GM12878 (cell line): ENCODE measurements at regions not wholly inside any gene's neighbourhood (a gene's known extent, or its start where the extent isn't known, plus 50 kb on each side); places are given as distances from the start of the nearest gene placed in this dataset.

Source experiments
- ATAC-seq: fragments of 200-7000 bp; cut with Tn5 transposase; 3 replicates; pipeline ENCODE4 v1.9.1; 2020; ENCODE audit warnings: mild to moderate bottlenecking, moderate library complexity
- BruUV-seq: library from RNA; stranded (reverse); fragments of 400-500 nt; replicated peaks from 2 replicates; lab custom pipeline; 2021; lab: Mats Ljungman, UMichigan
- CTCF ChIA-PET: fragments of 300-600 bp; sonication (Branson Sonifier 250); formaldehyde crosslinking; extraction: SDS; loops from one replicate; lab custom pipeline; 2021; ENCODE audit warnings: inconsistent platforms; lab: Yijun Ruan, JAX
- POLR2A ChIA-PET: fragments of 350-600 bp; formaldehyde crosslinking; extraction: SDS; loops from one replicate; lab custom pipeline; 2021; ENCODE audit warnings: inconsistent platforms; lab: Charles Lee
- RAD21 ChIA-PET: fragments of 300-600 bp; sonication (Branson Sonifier 250); formaldehyde crosslinking; loops from one replicate; lab custom pipeline; 2023; ENCODE audit warnings: antibody characterized with exemption; ENCODE audit not compliant: unreplicated experiment; lab: Charles Lee
- SMC1A ChIA-PET: fragments of 300-600 bp; sonication (Branson Sonifier 250); formaldehyde crosslinking; loops from one replicate; lab custom pipeline; 2023; ENCODE audit not compliant: unreplicated experiment, uncharacterized antibody; lab: Charles Lee
- DNase-seq: peaks from one replicate; pipeline ENCODE4 v3.0.0-alpha.2; 2011; ENCODE audit warnings: low read depth, low spot score
- FAIRE-seq: peaks from 3 replicates; lab custom pipeline; 2011; peaks lifted over from hg19 to GRCh38; lab: Jason Lieb, UNC
- H2AFZ ChIP-seq: 2 replicates; pipeline ENCODE4 v1.6.0; 2011; ENCODE audit warnings: low read depth, low read length, control low read depth; ENCODE audit not compliant: control insufficient read depth
- H3K27ac ChIP-seq: 2 replicates; pipeline ENCODE4 v1.5.1; 2011; ENCODE audit warnings: control low read depth; ENCODE audit not compliant: control insufficient read depth, insufficient read depth
- H3K27me3 ChIP-seq, 2 experiments: replicated peaks in 1 of 2; 2 replicates each; pipeline versions ENCODE4 v1.6.0 to v1.6.1; 2011; ENCODE audit warnings: low read length in 1 of 2; ENCODE audit not compliant: control insufficient read depth in 2 of 2, insufficient read depth in 2 of 2
- H3K36me3 ChIP-seq, 2 experiments: 2 replicates each; pipeline ENCODE4 v1.5.1; 2011; ENCODE audit warnings: low read length in 1 of 2; ENCODE audit not compliant: control insufficient read depth in 2 of 2, insufficient read depth in 2 of 2
- H3K4me1 ChIP-seq: 2 replicates; pipeline ENCODE4 v1.6.1; 2011; ENCODE audit warnings: mild to moderate bottlenecking, low read length, moderate library complexity, mixed read lengths; ENCODE audit not compliant: control insufficient read depth, insufficient read depth
- H3K4me2 ChIP-seq: 2 replicates; pipeline ENCODE4 v1.6.0; 2011; ENCODE audit warnings: control low read depth; ENCODE audit not compliant: control insufficient read depth, insufficient read depth
- H3K4me3 ChIP-seq: fragments of 200-600 bp; sonication (generic); 2 replicates; pipeline ENCODE4 v1.5.1; 2016
- H3K79me2 ChIP-seq: 2 replicates; pipeline ENCODE4 v1.6.0; 2011; ENCODE audit warnings: low read length; ENCODE audit not compliant: control insufficient read depth, insufficient read depth
- H3K9ac ChIP-seq: 2 replicates; pipeline ENCODE4 v1.8.0; 2011; ENCODE audit warnings: low read length, control low read depth, mixed read lengths; ENCODE audit not compliant: control insufficient read depth, insufficient read depth
- H3K9me3 ChIP-seq: replicated peaks from 3 replicates; pipeline ENCODE4 v1.5.1; 2011; ENCODE audit warnings: mild to moderate bottlenecking, low read length; ENCODE audit not compliant: control insufficient read depth, insufficient read depth
- H4K20me1 ChIP-seq: 2 replicates; pipeline ENCODE4 v1.6.0; 2011; ENCODE audit not compliant: control insufficient read depth, insufficient read depth
- BCL3 ChIP-seq: IDR thresholded peaks from 2 replicates; pipeline ENCODE4 v1.6.1; 2011; ENCODE audit warnings: borderline replicate concordance, low read depth, mild to moderate bottlenecking, moderate library complexity, low read length; ENCODE audit not compliant: insufficient read depth, poor library complexity, severe bottlenecking
- CTCF ChIP-seq, 3 experiments: IDR thresholded peaks in 2 of 3; conservative IDR thresholded peaks in 1 of 3; 2 replicates each; pipeline ENCODE4 v1.5.1; 2011; ENCODE audit warnings: low read depth in 3 of 3, low read length in 3 of 3, mild to moderate bottlenecking in 3 of 3, control low read depth in 2 of 3, moderate library complexity in 2 of 3, inconsistent platforms in 1 of 3, mixed read lengths in 1 of 3; ENCODE audit not compliant: control insufficient read depth in 2 of 3, insufficient read depth in 1 of 3; ENCODE audit errors: extremely low read depth in 1 of 3
- EP300 ChIP-seq, 2 experiments: fragments of 150-350 bp in 1 of 2; IDR thresholded peaks; 2 replicates each; pipeline ENCODE4 v1.6.1; 2011 to 2012; ENCODE audit warnings: low read depth in 2 of 2, low read length in 2 of 2, borderline replicate concordance in 1 of 2, improper control_type of control experiment in 1 of 2, inconsistent platforms in 1 of 2; ENCODE audit not compliant: control insufficient read depth in 1 of 2
- ETV6 ChIP-seq, 2 experiments: fragments of 450-650 bp in 1 of 2; IDR thresholded peaks in 1 of 2; conservative IDR thresholded peaks in 1 of 2; 2 replicates each; pipeline ENCODE4 v1.6.1; 2014; ENCODE audit warnings: antibody characterized with exemption in 1 of 2, borderline replicate concordance in 1 of 2, low read depth in 1 of 2, mild to moderate bottlenecking in 1 of 2, moderate library complexity in 1 of 2
- HDAC2 ChIP-seq: fragments of 200-600 bp; sonication (generic); IDR thresholded peaks from 2 replicates; pipeline ENCODE4 v1.6.1; 2017
- HDGF ChIP-seq: fragments of 450-650 bp; IDR thresholded peaks from 2 replicates; pipeline ENCODE4 v1.6.1; 2016; ENCODE audit warnings: antibody characterized with exemption
- LARP7 ChIP-seq: fragments of 450-650 bp; IDR thresholded peaks from 2 replicates; pipeline ENCODE4 v1.6.1; 2017; ENCODE audit warnings: mild to moderate bottlenecking
- NFIC ChIP-seq: IDR thresholded peaks from 2 replicates; pipeline ENCODE4 v1.6.1; 2012; ENCODE audit warnings: low read depth, mild to moderate bottlenecking, inconsistent platforms, low read length, moderate library complexity
- NFYA ChIP-seq: IDR thresholded peaks from 2 replicates; pipeline ENCODE4 v1.6.1; 2011; ENCODE audit warnings: low read depth, mild to moderate bottlenecking, low read length, improper control_type of control experiment, borderline replicate concordance
- NFYB ChIP-seq: IDR thresholded peaks from 2 replicates; pipeline ENCODE4 v1.6.1; 2011; ENCODE audit warnings: low read depth, mild to moderate bottlenecking, low read length, improper control_type of control experiment, moderate library complexity; ENCODE audit not compliant: insufficient read depth
- PBX3 ChIP-seq: IDR thresholded peaks from 2 replicates; pipeline ENCODE4 v1.6.1; 2011; ENCODE audit warnings: mild to moderate bottlenecking, low read depth, low read length, moderate library complexity; ENCODE audit not compliant: insufficient replicate concordance
- POU2F2 ChIP-seq: IDR thresholded peaks from 3 replicates; pipeline ENCODE4 v1.6.1; 2011; ENCODE audit warnings: low read depth, mild to moderate bottlenecking, low read length, borderline replicate concordance
- RAD21 ChIP-seq: IDR thresholded peaks from 2 replicates; pipeline ENCODE4 v1.6.1; 2011; ENCODE audit warnings: mild to moderate bottlenecking, low read depth, low read length, moderate library complexity; ENCODE audit not compliant: insufficient read depth
- SIN3A ChIP-seq: IDR thresholded peaks from 2 replicates; pipeline ENCODE4 v1.6.1; 2012; ENCODE audit warnings: low read depth, low read length, improper control_type of control experiment
- SIX5 ChIP-seq: IDR thresholded peaks from 2 replicates; pipeline ENCODE4 v1.6.1; 2011; ENCODE audit warnings: mild to moderate bottlenecking, low read depth, low read length, moderate library complexity; ENCODE audit not compliant: severe bottlenecking
- SP1 ChIP-seq: IDR thresholded peaks from one replicate; pipeline ENCODE4 v1.6.1; 2011; ENCODE audit warnings: low read depth, low read length
- TARDBP ChIP-seq: IDR thresholded peaks from 2 replicates; pipeline ENCODE4 v1.6.1; 2016; ENCODE audit warnings: borderline replicate concordance
- USF1 ChIP-seq: IDR thresholded peaks from 2 replicates; pipeline ENCODE4 v1.6.1; 2011; ENCODE audit warnings: borderline replicate concordance, low read depth, mild to moderate bottlenecking, moderate library complexity, mixed read lengths, low read length; ENCODE audit not compliant: insufficient read depth; ENCODE audit errors: extremely low read length
- ZNF274 ChIP-seq: IDR thresholded peaks from one replicate; pipeline ENCODE4 v1.8.0; 2011; ENCODE audit not compliant: insufficient read length, insufficient read depth
- in situ Hi-C: fragments of 300-500 bp; cut with MboI; formaldehyde crosslinking; loops from 9 replicates; pipeline ENCODE4 v1.14.3; 2018; ENCODE audit warnings: mixed read lengths
- intact Hi-C: fragments of 100-400 bp; cut with micrococcal nuclease; formaldehyde crosslinking; loops from one replicate; pipeline ENCODE4 v1.14.2; 2022; ENCODE audit not compliant: unreplicated experiment

GRCh38 chr5:61924251-61924650 lies 381.8 kb upstream of the KIF2A start (continued):
- TF ChIP-seq NFYB (no peak), EP300 (IDR thresholded peaks at IDR 0.05; ENCODE audit: borderline replicate concordance in 1 of 2, control insufficient read depth in 1 of 2, low read depth in 2 of 2, low read length in 2 of 2) (no peak), ETV6 (conservative IDR thresholded peaks at IDR 0.05 in 1 of 2, IDR thresholded peaks at IDR 0.05 in 1 of 2; ENCODE audit: borderline replicate concordance in 1 of 2, low read depth in 1 of 2) (no peak), BCL3 (no peak), RAD21 (no peak), POU2F2 (no peak)

GRCh38 chr5:61926911-61927310 lies 379.1 kb upstream of the KIF2A start:
- ChIA-PET CTCF (interaction anchor here (0.5 kb wide), 1 partner anchor 843 kb away, joined by 3 read pairs; no protein-coding TSS in a partner anchor), POLR2A (no interaction called here), SMC1A (no interaction called here), RAD21 (no interaction called here)
- BruUV-seq: no TSS peak
- no peak overlapping the region for H3K27ac ChIP-seq
- intact Hi-C loops (no loop called here), in situ Hi-C loops (no loop called here)
- no peaks in the 10 kb centered on the region for H4K20me1 ChIP-seq
- TF ChIP-seq TARDBP (no peak), NFYA (no peak), CTCF (IDR thresholded peaks at IDR 0.05 in 2 of 3, conservative IDR thresholded peaks at IDR 0.05 in 1 of 3; ENCODE audit: control insufficient read depth in 2 of 3, extremely low read depth in 1 of 3, insufficient read depth in 1 of 3, low read depth in 3 of 3, low read length in 3 of 3) (no peak), LARP7 (no peak), SP1 (no peak), HDGF (no peak), PBX3 (no peak), NFIC (no peak), USF1 (no peak), SIX5 (no peak), ZNF274 (no peak), SIN3A (no peak), HDAC2 (no peak)
- H3K4me1 ChIP-seq: no peaks in the 10 kb centered on the region
- no peak overlapping the region for H3K4me2 ChIP-seq
- no peak overlapping the region for H2AFZ ChIP-seq
- DNase-seq: no peak
- no peaks in the 10 kb centered on the region for H3K9me3 ChIP-seq
- H3K27me3 ChIP-seq: no peaks in the 10 kb centered on the region; a peak in 1 of 4 replicates
- no peaks in the 10 kb centered on the region for H3K79me2 ChIP-seq
- H3K9ac ChIP-seq: no peak overlapping the region
- H3K36me3 ChIP-seq: no peaks in the 10 kb centered on the region
- ATAC-seq: no peak
- FAIRE-seq: no peak
- no peak overlapping the region for H3K4me3 ChIP-seq
